ENCODE measurements at regions not wholly inside any gene's neighbourhood (a gene's known extent, or its start where the extent isn't known, plus 50 kb on each side); places are given as distances from the start of the nearest gene placed in this dataset.

DNA sequence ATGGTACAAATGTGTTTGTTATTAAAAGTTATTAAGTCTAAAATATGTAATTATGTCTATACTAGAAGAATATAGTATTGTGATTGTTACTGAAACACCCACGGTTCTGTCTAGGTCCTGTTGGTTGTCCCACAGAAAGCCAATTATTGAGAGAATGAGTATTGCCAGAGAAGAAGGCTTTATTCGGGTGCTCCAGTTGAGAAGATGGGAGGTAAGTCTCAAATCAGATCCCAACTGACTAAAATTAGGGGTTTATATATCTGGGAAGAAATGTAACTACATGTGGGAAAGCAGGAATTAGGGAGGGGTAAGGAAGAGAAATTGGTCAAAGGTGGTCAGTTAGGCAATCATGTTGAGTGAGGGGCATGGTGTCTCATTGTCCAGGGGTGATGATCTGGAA is 798.4 kb downstream of the PCDH17 start:
- POLR2A ChIA-PET: no interaction called here
- WGBS (ENCODE audit: low lambda C conversion rate): 5% methylated on average over 2 of the region's 2 CpGs

DNA sequence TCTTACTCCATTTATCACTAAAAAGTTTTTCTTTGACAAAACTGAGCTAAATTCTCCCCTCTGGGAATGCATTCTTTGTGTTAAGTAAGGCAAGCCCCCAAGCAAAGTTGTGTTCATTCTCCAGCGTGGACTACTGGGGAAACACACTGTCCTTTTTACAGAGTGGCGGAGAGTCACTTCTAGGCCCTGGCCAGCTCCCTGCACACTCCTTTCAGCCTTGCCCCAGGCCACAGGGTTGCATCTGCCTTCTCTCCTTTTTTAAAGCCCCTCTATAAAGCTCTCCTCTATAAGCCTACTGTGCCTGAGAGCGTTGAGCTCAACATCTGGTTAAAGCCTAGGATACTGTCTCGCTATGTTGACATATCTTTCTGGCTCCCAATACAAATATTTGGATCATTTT is 803.4 kb downstream of the PCDH17 start:
- H3K4me1 ChIP-seq (ENCODE audit: insufficient read depth, low read length): no peaks in the 10 kb centered on the region
- no peak overlapping the region for H2AFZ ChIP-seq (ENCODE audit: low read length)
- CTCF ChIA-PET (ENCODE audit: low intra/inter-chr PET ratio, low total read pairs): no interaction called here
- intact Hi-C loops (cut with micrococcal nuclease; ENCODE audit: unreplicated experiment): no loop called here
- no peak for DNase-seq (ENCODE audit: low spot score)
- no peak overlapping the region for H3K27ac ChIP-seq (ENCODE audit: extremely low read length, insufficient read depth, low read length)
- H3K27me3 ChIP-seq (ENCODE audit: control insufficient read depth in 1 of 2, insufficient read depth in 2 of 2, low read length in 2 of 2): no peaks in the 10 kb centered on the region
- H4K20me1 ChIP-seq (ENCODE audit: insufficient read depth, low read length): no peaks in the 10 kb centered on the region
- no TSS peak for BruUV-seq (replicated peaks)
- no peaks in the 10 kb centered on the region for H3K79me2 ChIP-seq (ENCODE audit: insufficient read depth, low read length)
- H3K9ac ChIP-seq (ENCODE audit: insufficient read depth, low read depth, low read length): no peak overlapping the region
- 52% methylated on average over 4 of the region's 4 CpGs for WGBS (ENCODE audit: low lambda C conversion rate)
- H3K4me3 ChIP-seq (replicated peaks in 1 of 3; ENCODE audit: insufficient read depth in 1 of 3, low read depth in 2 of 3, low read length in 3 of 3): no peak overlapping the region
- in situ Hi-C loops (cut with HindIII; ENCODE audit: extremely low pct_ligation_motif_present, low pct_unique_long_range_greater_than_20kb): no loop called here
- POLR2A ChIA-PET: no interaction called here
- ATAC-seq: no peak
- peaks cover 13% of the 10 kb centered on the region for H3K9me3 ChIP-seq (ENCODE audit: low read length)
- H3K4me2 ChIP-seq (ENCODE audit: low read depth, low read length): peak overlapping the region; percentile 13; the same call in 1 of the 2 replicates
- H3K36me3 ChIP-seq (replicated peaks in 1 of 2; ENCODE audit: control insufficient read depth in 1 of 2, insufficient read depth in 2 of 2, low read length in 2 of 2): no peaks in the 10 kb centered on the region
- no peak for FAIRE-seq
- TF ChIP-seq, protein P1, sequence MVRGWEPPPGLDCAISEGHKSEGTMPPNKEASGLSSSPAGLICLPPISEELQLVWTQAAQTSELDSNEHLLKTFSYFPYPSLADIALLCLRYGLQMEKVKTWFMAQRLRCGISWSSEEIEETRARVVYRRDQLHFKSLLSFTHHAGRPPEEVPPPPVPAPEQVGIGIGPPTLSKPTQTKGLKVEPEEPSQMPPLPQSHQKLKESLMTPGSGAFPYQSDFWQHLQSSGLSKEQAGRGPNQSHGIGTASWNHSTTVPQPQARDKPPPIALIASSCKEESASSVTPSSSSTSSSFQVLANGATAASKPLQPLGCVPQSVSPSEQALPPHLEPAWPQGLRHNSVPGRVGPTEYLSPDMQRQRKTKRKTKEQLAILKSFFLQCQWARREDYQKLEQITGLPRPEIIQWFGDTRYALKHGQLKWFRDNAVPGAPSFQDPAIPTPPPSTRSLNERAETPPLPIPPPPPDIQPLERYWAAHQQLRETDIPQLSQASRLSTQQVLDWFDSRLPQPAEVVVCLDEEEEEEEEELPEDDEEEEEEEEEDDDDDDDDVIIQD (CRISPR knock-in tag; IDR thresholded peaks at IDR 0.05; ENCODE audit: low read depth): no peak
- no peak for TF ChIP-seq ZNF326 (CRISPR knock-in tag; IDR thresholded peaks at IDR 0.05; ENCODE audit: borderline replicate concordance)

More for the DNA sequence above, 798.4 kb downstream of the PCDH17 start:
- Histone ChIP-seq H3K4me1 (ENCODE audit: insufficient read depth, low read length) (no peaks in the 10 kb centered on the region), H3K9ac (ENCODE audit: insufficient read depth, low read depth, low read length) (no peak overlapping the region), H3K27ac (ENCODE audit: extremely low read length, insufficient read depth, low read length) (no peak overlapping the region), H4K20me1 (ENCODE audit: insufficient read depth, low read length) (no peaks in the 10 kb centered on the region), H3K4me2 (ENCODE audit: low read depth, low read length) (no peak overlapping the region), H3K9me3 (ENCODE audit: low read length) (peaks cover 39% of the 10 kb centered on the region), H3K36me3 (replicated peaks in 1 of 2; ENCODE audit: control insufficient read depth in 1 of 2, insufficient read depth in 2 of 2, low read length in 2 of 2) (no peaks in the 10 kb centered on the region), H3K79me2 (ENCODE audit: insufficient read depth, low read length) (no peaks in the 10 kb centered on the region), H3K4me3 (replicated peaks in 1 of 3; ENCODE audit: insufficient read depth in 1 of 3, low read depth in 2 of 3, low read length in 3 of 3) (no peak overlapping the region), H2AFZ (ENCODE audit: low read length) (no peak overlapping the region), H3K27me3 (ENCODE audit: control insufficient read depth in 1 of 2, insufficient read depth in 2 of 2, low read length in 2 of 2) (no peaks in the 10 kb centered on the region)
- DNase-seq (ENCODE audit: low spot score) (no peak), FAIRE-seq (no peak), ATAC-seq (no peak)
- intact Hi-C loops (cut with micrococcal nuclease; ENCODE audit: unreplicated experiment): no loop called here
- TF ChIP-seq ZNF124 (CRISPR knock-in tag; IDR thresholded peaks at IDR 0.05): peak; percentile 100
- TF ChIP-seq, protein P2, sequence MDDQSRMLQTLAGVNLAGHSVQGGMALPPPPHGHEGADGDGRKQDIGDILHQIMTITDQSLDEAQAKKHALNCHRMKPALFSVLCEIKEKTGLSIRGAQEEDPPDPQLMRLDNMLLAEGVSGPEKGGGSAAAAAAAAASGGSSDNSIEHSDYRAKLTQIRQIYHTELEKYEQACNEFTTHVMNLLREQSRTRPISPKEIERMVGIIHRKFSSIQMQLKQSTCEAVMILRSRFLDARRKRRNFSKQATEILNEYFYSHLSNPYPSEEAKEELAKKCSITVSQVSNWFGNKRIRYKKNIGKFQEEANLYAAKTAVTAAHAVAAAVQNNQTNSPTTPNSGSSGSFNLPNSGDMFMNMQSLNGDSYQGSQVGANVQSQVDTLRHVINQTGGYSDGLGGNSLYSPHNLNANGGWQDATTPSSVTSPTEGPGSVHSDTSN (CRISPR knock-in tag; IDR thresholded peaks at IDR 0.05; ENCODE audit: borderline replicate concordance): no peak
- BruUV-seq (replicated peaks): no TSS peak
- CTCF ChIA-PET (ENCODE audit: low intra/inter-chr PET ratio, low total read pairs): no interaction called here
- in situ Hi-C loops (cut with HindIII; ENCODE audit: extremely low pct_ligation_motif_present, low pct_unique_long_range_greater_than_20kb): no loop called here

Measured in HepG2 (cell line).